Chondrocyte (in vitro differentiated cells): ENCODE measurements at regions not wholly inside any gene's neighbourhood (a gene's known extent, or its start where the extent isn't known, plus 50 kb on each side); places are given as distances from the start of the nearest gene placed in this dataset.

Experiments
- DNase-seq: peaks from one replicate; pipeline ENCODE4 v3.0.0; 2021; ENCODE audit warnings: mixed read lengths, low spot score
- H3K27ac Mint-ChIP-seq: one replicate; pipeline ENCODE4 v1.8.0; 2021; ENCODE audit warnings: mild to moderate bottlenecking, moderate library complexity, mixed read lengths; ENCODE audit not compliant: unreplicated experiment
- H3K27me3 Mint-ChIP-seq: 2 replicates; pipeline ENCODE4 v1.8.0; 2021; ENCODE audit warnings: low read depth, mixed read lengths
- H3K36me3 Mint-ChIP-seq: 2 replicates; pipeline ENCODE4 v1.8.0; 2021; ENCODE audit warnings: low read depth, mixed read lengths
- H3K4me1 Mint-ChIP-seq: 2 replicates; pipeline ENCODE4 v1.8.0; 2021; ENCODE audit warnings: low read depth, mild to moderate bottlenecking, mixed read lengths
- H3K4me3 Mint-ChIP-seq: one replicate; pipeline ENCODE4 v1.8.0; 2021; ENCODE audit warnings: mild to moderate bottlenecking, moderate library complexity, mixed read lengths; ENCODE audit not compliant: unreplicated experiment
- H3K9me3 Mint-ChIP-seq: 2 replicates; pipeline ENCODE4 v1.8.0; 2021; ENCODE audit warnings: low read depth, mixed read lengths
- CTCF ChIP-seq: fragments of 200-600 bp; sonication (generic); IDR thresholded peaks from 2 replicates; pipeline ENCODE4 v1.5.0; 2021; ENCODE audit warnings: antibody characterized with exemption, mild to moderate bottlenecking, moderate library complexity

GRCh38 chr4:41405464-41406112 is 132.4 kb upstream of the LIMCH1 start:
- Mint-ChIP-seq H3K36me3 (peaks cover 1% of the 10 kb centered on the region), H3K27ac (no peak overlapping the region), H3K4me3 (no peak overlapping the region), H3K9me3 (no peaks in the 10 kb centered on the region), H3K27me3 (peaks cover 3% of the 10 kb centered on the region), H3K4me1 (peaks cover 5% of the 10 kb centered on the region)
- no peak for DNase-seq
- no peak for TF ChIP-seq CTCF

- Mint-ChIP-seq H3K27me3 (peaks cover 3% of the 10 kb centered on the region), H3K4me3 (no peak overlapping the region), H3K27ac (no peak overlapping the region), H3K9me3 (no peaks in the 10 kb centered on the region), H3K4me1 (peaks cover 4% of the 10 kb centered on the region), H3K36me3 (peaks cover 1% of the 10 kb centered on the region)
- no peak for TF ChIP-seq CTCF
- no peak for DNase-seq
Observed at GRCh38 chr4:41406113-41406516, 131.8 kb upstream of the LIMCH1 start.

GRCh38 chr4:41408150-41408549 is 129.8 kb upstream of the LIMCH1 start:
- no peak for DNase-seq
- Mint-ChIP-seq H3K27ac (peak overlapping the region; percentile 14), H3K36me3 (peaks cover 1% of the 10 kb centered on the region), H3K9me3 (no peaks in the 10 kb centered on the region), H3K4me3 (no peak overlapping the region), H3K4me1 (peaks cover 4% of the 10 kb centered on the region), H3K27me3 (peaks cover 3% of the 10 kb centered on the region)
- TF ChIP-seq CTCF: no peak

- H3K27me3 Mint-ChIP-seq: peaks cover 1% of the 10 kb centered on the region
- peaks cover under 1% of the 10 kb centered on the region for H3K36me3 Mint-ChIP-seq
- H3K9me3 Mint-ChIP-seq: no peaks in the 10 kb centered on the region
- DNase-seq: no peak
- H3K27ac Mint-ChIP-seq: no peak overlapping the region
- no peak overlapping the region for H3K4me3 Mint-ChIP-seq
- peaks cover 4% of the 10 kb centered on the region for H3K4me1 Mint-ChIP-seq
- no peak for TF ChIP-seq CTCF
Observed at GRCh38 chr4:41408859-41409593, 128.9 kb upstream of the LIMCH1 start.

GRCh38 chr4:41409594-41409895 is 128.4 kb upstream of the LIMCH1 start:
- DNase-seq: no peak
- Mint-ChIP-seq H3K9me3 (no peaks in the 10 kb centered on the region), H3K27me3 (no peaks in the 10 kb centered on the region), H3K27ac (no peak overlapping the region), H3K4me1 (peaks cover 4% of the 10 kb centered on the region), H3K36me3 (no peaks in the 10 kb centered on the region), H3K4me3 (no peak overlapping the region)
- no peak for TF ChIP-seq CTCF
